HFF-Myc (cell line): ENCODE measurements at regions not wholly inside any gene's neighbourhood (a gene's known extent, or its start where the extent isn't known, plus 50 kb on each side); places are given as distances from the start of the nearest gene placed in this dataset.
"Not testable (repeated sequence)": the region's sequence is repeated elsewhere in the genome, so short reads cannot be mapped to it uniquely, and the experiment has no call there.

Source experiments
- DNase-seq: peaks from one replicate; pipeline ENCODE4 v3.0.0-alpha.2; 2011; ENCODE audit warnings: low read depth; ENCODE audit errors: extremely low read depth
- H3K4me3 ChIP-seq: replicated peaks from 2 replicates; pipeline ENCODE4 v1.5.1; 2011; ENCODE audit warnings: low read depth, mild to moderate bottlenecking, control low read depth, low read length
- TF ChIP-seq, protein P1 (sequence below): IDR thresholded peaks from 2 replicates; pipeline ENCODE4 v1.5.1; 2012; ENCODE audit warnings: mild to moderate bottlenecking, low read depth, low read length, control low read depth; ENCODE audit errors: missing control alignments

DNA sequence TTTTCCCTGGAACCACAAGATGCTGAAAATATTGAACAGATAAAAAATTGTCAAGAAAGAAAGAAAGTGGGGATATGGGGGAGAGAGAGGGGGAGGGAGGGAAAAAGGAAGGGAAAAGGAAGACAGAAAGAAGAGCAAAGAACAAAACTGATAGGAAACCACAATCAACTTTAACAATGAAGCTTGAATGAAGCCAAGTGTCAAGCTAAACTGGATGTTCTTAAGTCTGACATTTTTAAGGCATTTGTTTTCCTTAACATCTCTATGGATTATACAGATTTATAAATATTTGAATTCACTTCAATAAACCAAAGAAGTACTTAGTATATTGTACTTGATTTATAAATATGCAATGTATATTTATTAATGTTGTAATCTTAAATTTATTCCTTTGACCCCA lies 197.6 kb upstream of the SMLR1 start:
- H3K4me3 ChIP-seq, result no peak overlapping the region
- TF ChIP-seq, protein P1, sequence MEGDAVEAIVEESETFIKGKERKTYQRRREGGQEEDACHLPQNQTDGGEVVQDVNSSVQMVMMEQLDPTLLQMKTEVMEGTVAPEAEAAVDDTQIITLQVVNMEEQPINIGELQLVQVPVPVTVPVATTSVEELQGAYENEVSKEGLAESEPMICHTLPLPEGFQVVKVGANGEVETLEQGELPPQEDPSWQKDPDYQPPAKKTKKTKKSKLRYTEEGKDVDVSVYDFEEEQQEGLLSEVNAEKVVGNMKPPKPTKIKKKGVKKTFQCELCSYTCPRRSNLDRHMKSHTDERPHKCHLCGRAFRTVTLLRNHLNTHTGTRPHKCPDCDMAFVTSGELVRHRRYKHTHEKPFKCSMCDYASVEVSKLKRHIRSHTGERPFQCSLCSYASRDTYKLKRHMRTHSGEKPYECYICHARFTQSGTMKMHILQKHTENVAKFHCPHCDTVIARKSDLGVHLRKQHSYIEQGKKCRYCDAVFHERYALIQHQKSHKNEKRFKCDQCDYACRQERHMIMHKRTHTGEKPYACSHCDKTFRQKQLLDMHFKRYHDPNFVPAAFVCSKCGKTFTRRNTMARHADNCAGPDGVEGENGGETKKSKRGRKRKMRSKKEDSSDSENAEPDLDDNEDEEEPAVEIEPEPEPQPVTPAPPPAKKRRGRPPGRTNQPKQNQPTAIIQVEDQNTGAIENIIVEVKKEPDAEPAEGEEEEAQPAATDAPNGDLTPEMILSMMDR, result no peak
- no peak for DNase-seq

DNA sequence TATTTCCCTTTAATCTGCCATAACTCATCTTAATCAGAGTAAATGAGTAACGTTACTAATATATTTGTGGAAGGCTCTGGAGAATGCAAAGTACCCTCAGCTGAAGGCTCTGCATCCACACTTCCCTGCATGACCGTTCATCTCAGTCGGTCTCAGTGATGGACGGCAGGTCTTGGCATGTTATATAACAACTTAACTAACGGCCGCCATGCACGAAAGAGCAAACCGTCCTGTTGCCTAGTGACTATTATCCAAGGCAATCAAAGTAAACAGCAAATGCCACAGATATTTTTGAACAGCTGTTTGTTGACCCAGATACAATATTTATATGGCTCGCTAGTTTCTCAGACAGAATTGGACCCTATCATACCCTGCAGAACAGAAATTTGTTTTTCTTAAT lies 194.9 kb upstream of the SMLR1 start:
- H3K4me3 ChIP-seq, result no peak overlapping the region
- DNase-seq, result no peak
- TF ChIP-seq, protein P1, result no peak

- H3K4me3 ChIP-seq, result no peak overlapping the region
- TF ChIP-seq, protein P1, result no peak
- no peak for DNase-seq
Measured at GRCh38 chr6:130632897-130633296, 194.3 kb upstream of the SMLR1 start.

- no peak overlapping the region for H3K4me3 ChIP-seq
- TF ChIP-seq, protein P1, result no peak
- no peak for DNase-seq
Measured at GRCh38 chr6:130643361-130643760, 183.8 kb upstream of the SMLR1 start.

GRCh38 chr6:130644175-130644574 lies 183.0 kb upstream of the SMLR1 start:
- TF ChIP-seq, protein P1, result no peak
- DNase-seq, result no peak
- H3K4me3 ChIP-seq, result no peak overlapping the region

- H3K4me3 ChIP-seq, DNase-seq: not testable (repeated sequence)
Measured at GRCh38 chr6:130644769-130645168, 182.4 kb upstream of the SMLR1 start.

GRCh38 chr6:130647246-130647645 lies 180.0 kb upstream of the SMLR1 start:
- TF ChIP-seq, protein P1, result no peak
- DNase-seq, result no peak

More at GRCh38 chr6:130647246-130647645, 180.0 kb upstream of the SMLR1 start:
- no peak overlapping the region for H3K4me3 ChIP-seq
